SK-N-SH (cell line): ENCODE measurements at regions not wholly inside any gene's neighbourhood (a gene's known extent, or its start where the extent isn't known, plus 50 kb on each side); places are given as distances from the start of the nearest gene placed in this dataset.

Experiments used
- CTCF ChIP-seq: fragments of 200-600 bp; sonication (generic); IDR thresholded peaks from 2 replicates; pipeline ENCODE4 v1.6.1; 2017; ENCODE audit warnings: antibody characterized with exemption, mild to moderate bottlenecking, moderate library complexity
- MAX ChIP-seq: IDR thresholded peaks from 2 replicates; pipeline ENCODE4 v1.4.0; 2012; ENCODE audit warnings: low read depth
- POLR2AphosphoS5 ChIP-seq: IDR thresholded peaks from 2 replicates; pipeline ENCODE4 v1.6.1; 2012; ENCODE audit warnings: low read depth, low read length
- REST ChIP-seq: IDR thresholded peaks from 2 replicates; pipeline ENCODE4 v1.6.1; 2012; ENCODE audit warnings: mild to moderate bottlenecking, low read depth, low read length, moderate library complexity
- RXRA ChIP-seq: IDR thresholded peaks from 2 replicates; pipeline ENCODE4 v1.4.0; 2012; ENCODE audit warnings: low read depth, mild to moderate bottlenecking, borderline replicate concordance
- SIN3A ChIP-seq: IDR thresholded peaks from 2 replicates; pipeline ENCODE4 v1.6.1; 2012; ENCODE audit warnings: low read depth, mild to moderate bottlenecking, low read length, moderate library complexity, borderline replicate concordance
- USF1 ChIP-seq: IDR thresholded peaks from 2 replicates; pipeline ENCODE4 v1.4.0; 2012; ENCODE audit warnings: low read depth, borderline replicate concordance
- ZBTB33 ChIP-seq: IDR thresholded peaks from 2 replicates; pipeline ENCODE4 v1.4.0; 2012; ENCODE audit warnings: low read depth, borderline replicate concordance

GRCh38 chr6:134830940-134831339 is 119.0 kb downstream of the ALDH8A1 start:
- TF ChIP-seq CTCF (no peak), RXRA (no peak), REST (no peak), POLR2AphosphoS5 (no peak), MAX (no peak), ZBTB33 (no peak), USF1 (no peak), SIN3A (no peak)
